Activated CD8-positive, alpha-beta memory T cell treated with anti-CD3 and anti-CD28 coated beads for 24 hours (primary cell): ENCODE measurements at regions not wholly inside any gene's neighbourhood (a gene's known extent, or its start where the extent isn't known, plus 50 kb on each side); places are given as distances from the start of the nearest gene placed in this dataset.

Source experiments
- DNase-seq: peaks from one replicate; pipeline ENCODE4 v3.0.0-alpha.2; 2020

GRCh38 chr20:57840066-57840465 lies 130.3 kb upstream of the PMEPA1 start:
- peak; percentile 28 for DNase-seq

- no peak for DNase-seq
Measured at GRCh38 chr20:57838670-57839151, 128.9 kb upstream of the PMEPA1 start.

DNA sequence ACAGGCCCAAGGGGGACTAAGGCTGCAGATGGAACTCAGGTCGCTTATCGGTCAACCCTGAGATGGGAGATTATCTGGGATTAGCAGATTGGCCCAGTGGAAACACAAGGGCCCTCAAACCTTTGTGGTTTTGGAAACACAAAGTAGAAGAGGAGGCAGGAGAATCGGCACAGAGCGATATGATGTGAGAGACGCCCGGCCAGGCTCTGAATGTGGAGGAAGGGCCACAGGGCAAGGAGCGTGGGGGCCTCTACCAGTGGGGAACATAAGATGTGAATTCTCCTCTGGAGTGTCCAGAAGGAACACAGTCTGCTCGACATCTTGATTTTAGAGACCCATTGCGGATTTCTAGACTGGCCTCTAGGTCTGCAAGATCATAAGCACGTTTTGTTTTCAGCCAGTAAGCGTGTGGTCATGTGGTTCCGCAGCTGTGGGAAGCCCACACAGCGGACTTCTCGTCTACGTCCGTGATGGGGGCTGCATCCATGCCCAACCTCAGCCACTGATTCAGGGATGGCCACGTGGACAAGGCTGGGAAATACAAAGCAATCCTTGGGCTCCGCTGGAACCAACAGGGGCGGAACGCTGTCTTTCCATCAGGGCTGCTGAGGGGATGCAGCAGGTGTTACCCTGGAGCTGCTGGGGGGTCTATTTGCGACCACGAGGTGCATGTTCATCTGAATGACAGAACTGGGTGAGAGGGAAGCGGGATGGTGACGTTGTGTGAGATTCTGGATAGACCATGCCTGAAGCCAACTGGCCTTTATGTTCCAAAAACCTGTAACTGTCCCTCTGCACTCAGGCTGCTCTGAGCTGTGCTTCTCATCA lies 127.6 kb upstream of the PMEPA1 start:
- no peak for DNase-seq

GRCh38 chr20:57835588-57836455 lies 126.0 kb upstream of the PMEPA1 start:
- DNase-seq = no peak

DNA sequence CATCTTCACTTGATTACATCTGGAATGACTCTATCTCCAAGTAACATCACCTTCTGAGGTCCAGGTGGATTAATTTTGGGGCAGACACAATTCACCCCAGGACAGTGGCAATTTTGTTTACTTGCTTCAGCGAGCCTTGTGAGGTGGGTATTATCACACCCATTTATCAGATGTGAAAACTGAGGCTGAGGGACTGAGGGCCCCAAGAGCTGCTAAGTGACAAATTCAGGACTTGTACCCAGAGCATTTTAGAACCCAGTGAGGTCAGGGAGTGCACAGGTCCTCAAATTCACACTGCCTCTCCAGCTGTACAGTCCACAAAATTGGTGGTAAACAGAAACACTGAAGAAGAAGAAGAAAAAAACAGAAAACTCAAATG lies 125.2 kb upstream of the PMEPA1 start:
- no peak for DNase-seq

- DNase-seq = no peak
Measured at GRCh38 chr20:57834306-57835073, 124.7 kb upstream of the PMEPA1 start.

DNA sequence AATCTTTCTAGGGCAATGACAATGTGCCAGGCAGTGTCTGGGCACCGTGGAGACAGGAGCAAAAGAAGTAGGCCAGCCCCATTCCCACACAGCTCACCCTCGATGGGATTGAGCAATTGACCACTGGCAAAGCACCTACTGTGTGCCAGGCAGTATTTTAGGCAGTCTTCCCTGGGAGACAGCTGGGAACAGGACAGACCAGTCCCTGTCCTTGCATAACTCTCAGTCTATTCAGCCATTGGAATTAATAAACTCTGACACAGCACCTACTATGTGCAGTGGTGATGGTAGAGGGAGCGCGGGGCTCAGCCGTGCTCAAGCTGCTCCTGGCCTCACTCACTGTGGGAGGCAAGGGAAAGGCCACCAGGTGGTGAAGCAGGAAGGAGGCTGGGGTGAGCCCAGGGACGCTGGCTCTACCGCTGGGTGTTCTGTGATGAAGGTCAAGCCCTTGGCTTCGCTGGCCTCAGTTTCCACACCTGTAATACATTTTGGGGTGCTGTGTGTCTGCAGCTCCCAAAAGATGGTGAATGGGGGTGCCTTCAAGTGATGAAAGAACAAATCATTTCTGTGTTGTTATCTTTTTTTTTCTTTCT lies 122.3 kb upstream of the PMEPA1 start:
- DNase-seq = no peak

DNA sequence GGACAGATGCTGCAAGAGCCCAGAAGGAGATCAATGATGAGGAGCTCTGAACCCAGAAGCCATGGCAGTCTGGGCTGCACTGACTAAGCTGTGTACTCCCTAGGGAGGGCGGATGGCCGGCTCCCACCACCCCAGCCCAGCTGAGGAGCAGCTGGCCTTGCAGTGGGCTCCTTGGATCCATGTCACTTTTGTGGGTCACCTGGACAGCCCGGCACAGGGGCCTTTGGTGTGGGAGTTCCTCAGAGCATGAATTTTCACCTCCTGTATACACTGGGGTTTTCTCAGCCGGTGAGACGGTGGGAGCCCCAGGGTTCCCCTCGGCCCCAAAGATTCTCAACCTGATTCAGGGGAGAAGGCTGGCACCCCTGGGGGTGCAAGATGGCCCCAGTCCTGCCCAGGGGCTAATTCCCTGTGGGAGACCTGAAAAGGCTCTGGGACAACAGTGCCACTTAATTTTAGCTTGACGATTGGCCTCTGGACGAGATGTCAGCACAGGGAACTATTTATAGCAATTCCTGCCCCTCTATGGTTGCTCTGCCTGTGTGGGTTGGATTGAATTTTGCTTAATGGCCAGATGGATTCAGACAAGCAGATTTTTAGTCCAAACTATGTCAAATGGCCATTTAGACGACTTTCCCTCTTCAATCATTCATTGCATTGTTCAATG lies 121.6 kb upstream of the PMEPA1 start:
- no peak for DNase-seq

GRCh38 chr20:57830515-57830895 lies 120.7 kb upstream of the PMEPA1 start:
- DNase-seq = no peak

DNA sequence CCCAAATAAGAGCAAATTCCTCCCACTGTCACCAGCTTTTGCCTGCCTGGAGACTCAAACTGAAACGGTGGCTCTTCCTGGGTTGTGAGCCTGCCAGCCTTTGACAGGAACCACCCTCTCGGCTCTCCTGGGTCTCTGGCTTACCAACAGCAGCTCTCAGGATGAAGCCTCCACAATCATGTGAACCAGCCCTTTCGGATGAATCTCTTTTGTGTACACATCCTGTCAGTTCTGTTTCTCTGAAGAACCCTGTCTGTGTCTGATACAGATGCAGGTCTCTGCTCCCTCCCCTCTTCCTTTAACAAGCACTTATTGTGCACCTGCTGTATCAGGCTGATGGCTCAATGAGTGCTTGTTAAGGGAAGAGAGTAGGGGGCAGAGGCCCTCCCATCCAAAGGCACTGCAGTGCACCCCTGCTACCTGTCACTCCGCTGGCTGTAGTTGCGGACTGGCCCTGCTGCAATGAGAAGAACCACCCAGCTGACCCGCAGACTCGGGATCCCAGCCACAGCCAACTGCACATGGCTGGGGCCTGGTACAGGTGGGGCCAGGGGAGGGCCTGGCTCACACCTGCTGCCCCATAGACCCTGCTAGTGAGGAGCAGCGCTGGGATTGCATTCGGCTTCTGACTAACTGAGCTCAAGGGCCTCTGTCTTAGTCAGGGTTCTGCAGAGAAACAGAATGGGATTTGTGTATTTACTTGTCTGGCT lies 120.1 kb upstream of the PMEPA1 start:
- no peak for DNase-seq

DNA sequence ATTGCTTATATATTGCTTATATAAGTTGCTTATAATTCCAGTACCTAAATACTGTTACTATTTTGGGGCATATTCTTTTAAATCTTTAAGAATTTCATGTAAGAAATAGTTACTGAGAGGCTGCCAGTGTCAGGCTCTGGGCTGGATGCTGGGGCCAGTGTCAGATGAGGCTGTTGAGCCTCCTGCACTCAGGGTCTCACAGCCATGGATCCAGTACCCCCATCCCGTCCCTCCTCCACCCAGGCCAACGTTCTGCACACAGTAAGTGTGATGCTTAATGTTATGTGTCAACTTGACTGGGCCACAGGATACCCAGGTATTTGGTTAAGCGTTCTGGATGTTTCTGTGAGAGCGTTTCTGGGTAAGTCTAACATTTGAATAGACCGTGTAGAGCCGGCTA lies 119.5 kb upstream of the PMEPA1 start:
- DNase-seq = no peak

DNA sequence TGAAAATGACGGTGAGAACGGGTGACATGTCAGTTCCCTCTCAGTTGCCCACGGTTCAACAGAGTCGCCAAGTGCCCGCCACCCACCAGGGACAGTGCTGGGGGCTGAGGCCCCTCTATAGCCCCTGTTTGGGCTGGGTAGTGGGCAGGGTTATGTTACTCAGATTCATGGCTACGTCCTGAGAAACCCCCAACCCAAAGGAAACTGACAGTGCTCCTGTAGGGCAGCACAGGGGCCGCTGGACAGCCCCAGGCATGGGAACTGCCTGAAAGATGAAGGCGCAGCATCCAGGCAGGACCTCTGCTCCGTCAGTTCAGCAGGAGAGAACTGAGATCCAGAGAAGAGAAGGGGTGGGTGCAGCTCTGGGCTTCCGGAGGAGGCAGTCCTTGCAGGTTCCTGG lies 118.9 kb upstream of the PMEPA1 start:
- no peak for DNase-seq

GRCh38 chr20:57826666-57827287 lies 117.0 kb upstream of the PMEPA1 start:
- no peak for DNase-seq

GRCh38 chr20:57824909-57825308 lies 115.1 kb upstream of the PMEPA1 start:
- no peak for DNase-seq

DNA sequence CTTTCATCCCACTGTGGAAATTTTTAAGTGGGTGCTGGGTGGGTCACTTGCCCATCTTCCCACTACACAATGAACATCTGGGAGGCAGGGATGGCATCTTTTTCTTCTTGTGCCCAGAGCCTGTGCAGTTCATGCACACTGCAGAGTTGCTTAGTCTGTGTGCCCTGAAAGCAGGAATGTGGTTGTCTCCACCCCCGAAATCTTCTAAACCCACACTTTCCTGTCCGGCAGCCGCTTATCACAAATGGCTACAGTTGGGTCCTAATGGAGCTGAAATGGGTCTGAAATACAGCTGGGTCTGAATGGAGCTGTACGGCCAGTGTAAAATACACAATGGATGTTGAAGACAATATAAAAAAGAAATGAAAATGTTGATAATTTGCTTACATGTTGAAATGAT lies 112.1 kb upstream of the PMEPA1 start:
- DNase-seq = no peak

- DNase-seq = no peak
Measured at GRCh38 chr20:57819691-57820380, 110.0 kb upstream of the PMEPA1 start.

GRCh38 chr20:57819291-57819690 lies 109.5 kb upstream of the PMEPA1 start:
- no peak for DNase-seq

- DNase-seq = no peak
Measured at GRCh38 chr20:57818418-57819181, 108.8 kb upstream of the PMEPA1 start.

DNA sequence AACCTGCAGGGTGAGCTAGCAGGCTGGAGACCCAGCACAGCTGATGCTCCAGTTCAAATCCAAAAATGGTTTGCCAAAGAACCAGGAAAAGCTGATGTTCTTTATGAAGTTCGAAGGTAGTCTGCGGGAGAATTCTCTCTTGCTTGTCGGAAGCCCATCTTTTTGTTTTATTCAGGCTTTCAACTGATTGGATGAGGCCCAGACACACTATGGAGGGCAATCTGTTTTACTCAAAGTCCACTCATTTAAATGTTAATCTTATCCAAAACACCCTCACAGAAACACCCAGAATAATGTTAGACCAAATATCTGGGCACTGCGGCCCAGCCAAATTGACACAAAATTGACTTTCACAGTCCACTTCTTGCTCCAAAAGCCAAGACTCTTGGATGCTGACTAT lies 105.6 kb upstream of the PMEPA1 start:
- DNase-seq = no peak

GRCh38 chr20:57814529-57814928 lies 104.7 kb upstream of the PMEPA1 start:
- no peak for DNase-seq
